ENCODE measurements at regions not wholly inside any gene's neighbourhood (a gene's known extent, or its start where the extent isn't known, plus 50 kb on each side); places are given as distances from the start of the nearest gene placed in this dataset.

- H4K5ac ChIP-seq (ENCODE audit: low read depth, low read length): no peak overlapping the region
- no peak for TF ChIP-seq MAFK (IDR thresholded peaks at IDR 0.05; ENCODE audit: low read depth, low read length)
- TF ChIP-seq CTCF (conservative IDR thresholded peaks at IDR 0.05; ENCODE audit: low read depth, low read length): no peak
- TF ChIP-seq RFX5 (IDR thresholded peaks at IDR 0.05; ENCODE audit: low read depth, low read length): no peak
- no peak for TF ChIP-seq BHLHE40 (IDR thresholded peaks at IDR 0.05; ENCODE audit: low read depth, low read length)
- TF ChIP-seq CEBPB (IDR thresholded peaks at IDR 0.05; ENCODE audit: low read depth, low read length): no peak
- TF ChIP-seq MAZ (IDR thresholded peaks at IDR 0.05; ENCODE audit: borderline replicate concordance, low read depth, low read length): no peak
- no peak for TF ChIP-seq MXI1 (IDR thresholded peaks at IDR 0.05; ENCODE audit: borderline replicate concordance, low read depth, low read length)
- no peak for TF ChIP-seq USF2 (IDR thresholded peaks at IDR 0.05; ENCODE audit: low read depth, low read length)
- TF ChIP-seq FOS (IDR thresholded peaks at IDR 0.05; ENCODE audit: low read depth, low read length): no peak
- TF ChIP-seq CHD1 (IDR thresholded peaks at IDR 0.05; ENCODE audit: low read depth, low read length): no peak
- H2BK120ac ChIP-seq (ENCODE audit: low read depth, low read length): no peak overlapping the region
- WGBS, 2 experiments (ENCODE audit: extremely low coverage in 2 of 2, insufficient read length in 1 of 2): no CpG with 5 or more reads among the region's 5 CpGs
- no peak overlapping the region for H4K91ac ChIP-seq (ENCODE audit: insufficient read depth, low read depth, low read length)
- no peak overlapping the region for H2AK9ac ChIP-seq (replicated peaks; ENCODE audit: low read depth, low read length, poor library complexity)
- ChIA-PET CTCF (no interaction called here), POLR2A (ENCODE audit: unreplicated experiment) (no interaction called here)
- H3K56ac ChIP-seq (ENCODE audit: extremely low read depth, insufficient read depth, low read length): no peak overlapping the region
- H3K18ac ChIP-seq (ENCODE audit: low read depth, low read length): no peak overlapping the region
- H3K4me2 ChIP-seq (ENCODE audit: low read depth, low read length): no peak overlapping the region
- H2AK5ac ChIP-seq (ENCODE audit: low read depth, low read length): no peak overlapping the region
- no peak overlapping the region for H4K8ac ChIP-seq (ENCODE audit: low read depth in 2 of 2, low read length in 2 of 2)
- H2BK20ac ChIP-seq (ENCODE audit: low read depth, low read length): no peak overlapping the region
- in situ Hi-C loops (cut with MboI; ENCODE audit: low sequenced_read_pairs) (no loop called here), intact Hi-C loops (cut with micrococcal nuclease) (no loop called here), dilution Hi-C loops (cut with HindIII; ENCODE audit: low sequenced_read_pairs, unreplicated experiment) (no loop called here)
- no peak overlapping the region for H2AFZ ChIP-seq (replicated peaks; ENCODE audit: low read length, poor library complexity)
- no peaks in the 10 kb centered on the region for H3K4me1 ChIP-seq (ENCODE audit: control insufficient read depth, insufficient read depth, low read length)
- no peak overlapping the region for H2BK15ac ChIP-seq (ENCODE audit: low read depth, low read length)
- H3K36me3 ChIP-seq (ENCODE audit: control insufficient read depth, insufficient read depth, low read length): no peaks in the 10 kb centered on the region
- no peak overlapping the region for H3K9ac ChIP-seq (ENCODE audit: low read depth, low read length)
- no peaks in the 10 kb centered on the region for H4K20me1 ChIP-seq (ENCODE audit: insufficient read depth, low read length)
- no peak for DNase-seq
- no TSS peak for BruUV-seq (replicated peaks)
- H3K23ac ChIP-seq (ENCODE audit: low read depth, low read length): no peak overlapping the region
- no peak for ATAC-seq (ENCODE audit: low read depth)
- H2BK5ac ChIP-seq (ENCODE audit: low read depth, low read length, poor library complexity, severe bottlenecking): no peak overlapping the region
- no peak overlapping the region for H3K4ac ChIP-seq (ENCODE audit: low read depth, low read length)
- H3K4me3 ChIP-seq (ENCODE audit: insufficient read depth, low read depth, low read length): no peak overlapping the region
- no peaks in the 10 kb centered on the region for H3K9me1 ChIP-seq (ENCODE audit: insufficient read depth, low read length)
- no peak overlapping the region for H3K14ac ChIP-seq (replicated peaks; ENCODE audit: low read depth, low read length)
- no peaks in the 10 kb centered on the region for H3K79me1 ChIP-seq (ENCODE audit: low read depth in 1 of 2, low read length in 2 of 2)
- peaks cover 16% of the 10 kb centered on the region for H3K27me3 ChIP-seq (ENCODE audit: control insufficient read depth, insufficient read depth, low read length)
- no peaks in the 10 kb centered on the region for H3K9me3 ChIP-seq (ENCODE audit: control insufficient read depth, insufficient read depth, low read length)
- no peak overlapping the region for H3K27ac ChIP-seq (ENCODE audit: insufficient read depth, low read length)
Observed at GRCh38 chr13:50649211-50649610, 194.3 kb downstream of the DLEU7 start.
